NCI-H510A (cell line): ENCODE measurements at regions not wholly inside any gene's neighbourhood (a gene's known extent, or its start where the extent isn't known, plus 50 kb on each side); places are given as distances from the start of the nearest gene placed in this dataset.
"Not testable (repeated sequence)": the region's sequence is repeated elsewhere in the genome, so short reads cannot be mapped to it uniquely, and the experiment has no call there.

Source experiments
- DNase-seq: peaks from one replicate; lab custom pipeline; 2025; lab: John Stamatoyannopoulos, UW

DNA sequence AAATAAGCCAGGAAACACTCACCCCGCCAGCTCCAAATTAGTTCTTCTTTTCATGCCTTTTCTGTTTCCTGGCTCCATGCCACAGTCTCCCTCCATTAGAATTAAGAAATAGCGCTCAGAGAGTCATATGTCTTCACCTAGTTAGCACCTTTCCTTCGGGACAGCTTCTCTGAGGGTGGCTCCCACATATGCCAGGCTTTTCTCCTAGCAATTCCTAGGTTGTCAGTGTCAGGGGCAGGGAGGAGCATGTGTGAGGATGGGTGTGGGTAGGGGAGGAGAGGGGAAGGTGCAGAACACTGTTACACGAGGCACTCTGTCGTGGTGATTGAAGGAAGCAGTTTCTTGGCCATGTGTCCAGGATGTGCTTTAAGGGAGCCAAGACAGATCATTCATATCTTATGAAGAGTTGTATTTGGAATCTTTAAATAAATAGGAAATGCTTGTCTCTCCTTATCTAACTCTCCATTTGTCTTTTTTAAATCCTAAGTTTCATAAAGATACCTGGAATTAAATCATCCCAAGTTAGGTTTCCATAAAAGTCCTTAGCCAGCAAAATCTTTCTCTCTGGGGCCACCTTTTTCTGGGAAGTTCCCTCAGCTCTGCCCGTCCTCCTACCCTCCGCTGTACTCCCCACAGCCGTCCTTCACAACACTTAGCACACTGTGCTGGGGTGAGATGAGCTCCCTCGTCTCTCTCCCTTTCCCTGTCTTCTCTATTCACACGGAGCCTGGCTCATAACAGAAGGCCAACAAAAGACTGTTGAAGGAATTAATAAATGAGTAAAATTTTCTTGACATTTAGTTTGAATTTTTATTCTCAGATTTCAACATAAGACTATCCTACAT is 361.0 kb downstream of the CD83 start:
- DNase-seq: no peak

DNA sequence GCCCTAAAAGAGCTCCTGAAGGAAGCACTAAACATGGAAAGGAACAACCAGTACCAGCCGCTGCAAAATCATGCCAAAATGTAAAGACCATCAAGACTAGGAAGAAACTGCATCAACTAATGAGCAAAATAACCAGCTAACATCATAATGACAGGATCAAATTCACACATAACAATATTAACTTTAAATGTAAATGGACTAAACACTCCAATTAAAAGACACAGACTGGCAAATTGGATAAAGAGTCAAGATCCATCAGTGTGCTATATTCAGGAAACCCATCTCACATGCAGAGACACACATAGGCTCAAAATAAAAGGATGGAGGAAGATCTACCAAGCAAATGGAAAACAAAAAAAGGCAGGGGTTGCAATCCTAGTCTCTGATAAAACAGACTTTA is 364.4 kb downstream of the CD83 start:
- not testable (repeated sequence) for DNase-seq

DNA sequence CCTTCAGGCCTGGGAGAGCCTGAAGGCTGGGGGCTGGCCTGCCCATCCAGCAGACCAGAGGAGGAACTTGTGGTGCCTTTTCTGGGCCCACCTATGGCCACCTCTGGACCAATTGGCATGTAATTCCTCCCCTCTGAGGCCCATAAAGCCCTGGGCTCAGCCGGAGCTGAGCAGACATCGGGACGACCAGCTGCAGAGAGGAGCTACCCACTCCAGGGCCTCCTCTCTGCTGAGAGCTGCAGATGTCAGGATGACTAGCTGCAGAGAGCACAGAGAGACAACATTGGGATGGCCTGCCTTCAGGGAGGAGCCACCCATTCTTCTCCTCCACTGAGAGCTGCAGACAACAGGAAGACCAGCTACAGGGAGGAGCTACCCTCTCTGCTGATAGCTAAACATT is 370.1 kb downstream of the CD83 start:
- no peak for DNase-seq

DNA sequence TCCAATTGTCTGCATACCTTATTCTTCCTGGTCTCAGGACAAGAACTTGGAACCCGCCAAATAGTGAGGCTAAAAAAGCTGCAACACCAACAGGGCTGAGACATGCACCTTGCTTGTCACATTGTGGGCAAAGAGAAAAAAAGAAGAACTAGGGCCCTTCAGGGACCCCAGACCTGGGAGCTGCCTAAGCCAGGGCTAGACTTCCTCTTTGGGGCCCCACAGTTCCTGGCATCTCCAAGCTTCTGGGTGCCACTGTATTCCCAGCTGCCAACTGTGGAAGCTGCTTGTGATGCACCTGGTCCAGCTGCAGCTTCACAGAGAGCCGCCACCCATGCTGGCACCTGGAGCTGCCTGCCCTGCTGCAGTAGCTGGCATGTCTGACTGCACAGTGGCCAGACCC is 370.6 kb downstream of the CD83 start:
- no peak for DNase-seq

DNA sequence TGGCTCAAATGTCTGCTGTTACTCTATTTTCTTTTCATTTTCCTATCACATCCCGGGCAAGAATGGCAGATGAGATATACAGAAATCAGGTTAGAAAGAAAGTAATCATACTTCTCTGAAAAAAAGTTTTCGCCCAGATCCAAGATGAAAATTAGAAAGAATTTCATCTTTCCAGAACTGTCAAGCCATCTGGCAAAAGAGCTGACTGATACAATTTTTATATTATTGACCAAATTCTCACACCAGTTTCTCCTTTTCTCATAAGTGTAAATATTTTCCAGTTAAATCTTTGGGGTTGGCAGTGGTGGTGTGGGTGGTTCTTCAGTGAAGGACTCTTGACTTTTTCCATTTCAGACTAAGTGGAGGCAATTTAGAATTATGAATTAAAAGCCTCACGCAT is 371.9 kb downstream of the CD83 start:
- no peak for DNase-seq

DNA sequence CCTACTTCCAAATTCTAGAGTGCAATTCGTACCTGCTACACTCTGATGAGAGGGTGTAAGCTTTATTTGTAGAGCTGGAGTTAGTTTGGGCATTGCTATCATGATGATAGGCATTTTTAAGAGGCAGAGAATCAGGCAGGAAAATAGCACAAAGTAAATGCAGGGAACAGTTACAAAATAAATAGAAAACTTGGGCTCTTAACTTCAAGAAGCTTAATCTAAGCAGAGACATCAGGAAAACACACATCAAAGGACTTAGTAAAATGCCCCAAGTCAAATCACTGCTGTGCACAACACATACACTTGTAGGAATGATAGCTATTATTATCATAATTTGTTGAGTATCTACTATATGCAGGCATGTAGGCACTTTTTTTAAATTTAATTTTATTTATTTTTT is 381.2 kb downstream of the CD83 start:
- DNase-seq: no peak

DNA sequence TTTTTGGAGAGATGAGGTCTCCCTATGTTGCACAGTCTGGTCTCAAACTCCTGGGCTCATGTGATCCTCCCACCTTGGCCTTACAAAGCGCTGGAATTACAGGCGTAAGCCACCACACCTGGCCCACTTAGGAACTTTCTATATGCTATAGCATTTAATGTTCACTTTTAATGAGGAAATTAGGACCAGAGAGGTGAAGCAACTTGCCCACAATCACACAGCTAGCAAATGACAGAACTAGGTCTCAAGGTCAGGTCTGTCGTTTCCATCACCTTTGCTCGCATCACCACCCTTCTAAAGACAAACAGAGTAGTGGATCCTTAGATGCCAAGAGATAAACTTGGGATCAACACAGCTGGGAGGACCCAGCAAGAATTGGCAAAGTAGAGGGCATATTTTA is 381.7 kb downstream of the CD83 start:
- DNase-seq: no peak

DNA sequence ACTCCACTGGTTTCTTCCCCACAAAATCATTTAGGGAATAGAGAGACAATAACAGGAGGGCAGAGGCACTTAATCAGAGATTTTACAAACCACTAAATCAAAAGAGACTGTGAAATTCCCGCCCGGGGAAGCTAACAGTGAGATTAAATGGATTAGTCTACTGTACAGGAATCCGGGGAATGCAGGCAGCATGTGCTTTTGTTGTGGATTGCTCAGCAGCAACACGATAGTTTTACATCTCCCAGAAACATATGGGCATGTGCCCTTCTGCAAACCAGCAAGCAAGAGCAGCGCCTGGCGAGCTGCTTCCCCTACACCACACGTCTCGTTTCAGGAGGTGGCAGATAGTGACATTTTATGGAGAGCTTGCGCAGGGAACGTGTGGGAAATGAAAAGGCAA is 382.3 kb downstream of the CD83 start:
- DNase-seq: no peak

DNA sequence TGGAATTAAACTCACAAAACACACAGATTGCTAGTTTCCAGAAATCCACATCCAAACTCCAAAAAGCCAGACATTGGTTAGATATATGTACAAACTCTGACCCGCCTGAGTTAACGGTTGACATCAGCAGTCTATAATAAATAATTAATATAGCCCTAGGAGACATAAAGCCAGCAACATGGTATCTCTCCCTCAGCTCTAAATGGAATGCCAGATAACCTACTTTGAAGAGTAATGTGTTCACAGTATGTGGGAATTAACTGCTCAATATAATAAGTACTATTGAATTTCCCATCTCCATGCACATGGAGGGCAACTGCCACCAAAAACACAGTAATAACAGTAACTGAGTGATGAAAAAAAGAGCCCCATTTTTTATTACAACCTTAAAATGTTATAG is 383.2 kb downstream of the CD83 start:
- no peak for DNase-seq

DNA sequence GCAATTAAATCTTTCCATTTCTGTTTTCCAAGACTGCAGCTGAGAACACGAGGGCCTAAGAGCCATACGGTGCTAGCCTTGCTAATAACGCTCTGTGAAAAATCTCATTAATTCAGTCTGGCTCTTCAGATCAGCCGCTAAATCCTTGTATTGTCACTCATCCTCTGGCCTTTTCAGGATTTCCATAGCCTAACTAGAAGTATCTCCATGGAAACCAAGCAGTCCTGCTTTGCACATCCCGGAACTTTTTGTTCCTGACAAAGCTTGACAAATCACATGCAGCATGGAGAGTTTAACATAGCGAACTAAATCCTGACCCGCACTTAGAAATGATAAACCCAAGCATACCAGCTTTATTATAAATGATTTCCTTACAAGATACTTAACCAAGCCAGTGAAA is 383.7 kb downstream of the CD83 start:
- DNase-seq: no peak

DNA sequence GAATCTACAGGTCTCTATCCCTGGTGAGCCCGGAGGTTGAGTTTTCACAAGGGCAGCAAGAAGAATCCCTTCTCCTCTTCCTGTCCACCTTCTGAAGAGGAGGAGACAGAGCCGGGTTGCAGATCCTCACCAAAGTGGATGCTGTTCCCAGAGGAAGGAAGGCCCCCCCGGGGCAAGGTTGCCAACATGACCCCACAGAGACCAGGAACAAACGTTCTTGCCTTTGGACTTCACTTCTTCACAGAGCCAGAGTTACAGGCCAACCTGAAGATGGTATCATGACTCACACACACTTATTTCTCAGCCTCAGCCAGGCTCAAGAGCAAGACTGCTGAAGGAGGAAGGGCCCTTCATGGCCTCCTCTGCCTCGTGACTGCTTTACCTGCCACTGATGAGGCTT is 384.3 kb downstream of the CD83 start:
- DNase-seq: no peak

DNA sequence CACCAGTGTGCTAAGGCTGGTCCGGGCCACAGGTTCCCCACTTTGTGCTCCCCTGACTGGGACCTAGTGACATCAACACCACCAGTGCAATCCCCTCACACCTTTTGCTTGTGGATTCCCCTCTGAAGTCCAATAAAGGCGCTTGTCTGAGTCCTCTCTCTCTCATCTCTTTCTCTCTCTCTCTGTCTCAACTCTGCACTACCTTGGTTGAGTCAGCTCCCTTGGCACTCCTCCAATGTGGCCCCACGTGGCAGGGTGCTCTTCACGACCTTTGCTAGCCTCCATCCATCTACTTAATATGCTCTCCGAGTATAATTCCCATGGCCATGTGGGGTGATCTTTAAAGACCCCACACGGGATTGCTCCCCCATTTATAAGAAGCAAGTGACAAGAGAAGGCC is 385.0 kb downstream of the CD83 start:
- DNase-seq: no peak

DNA sequence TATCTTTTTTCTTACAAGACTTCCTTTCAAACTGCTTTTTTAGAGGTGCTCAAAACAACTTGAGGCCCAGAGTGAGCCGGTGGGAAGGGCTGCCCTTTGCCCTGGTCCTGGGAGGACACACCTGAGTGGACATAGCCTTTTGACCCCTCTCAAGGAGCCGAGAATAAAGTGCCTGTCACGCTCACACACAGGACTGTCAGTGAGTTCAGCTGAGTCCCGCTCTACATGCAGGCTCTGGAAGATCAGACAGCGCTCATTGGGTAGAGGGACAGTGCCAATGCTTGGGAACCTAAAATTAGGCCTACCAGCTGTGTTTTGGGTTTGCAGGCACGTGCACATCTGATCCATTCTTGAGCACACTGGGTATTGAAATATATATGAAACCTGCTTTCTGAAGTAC is 387.8 kb downstream of the CD83 start:
- no peak for DNase-seq

DNA sequence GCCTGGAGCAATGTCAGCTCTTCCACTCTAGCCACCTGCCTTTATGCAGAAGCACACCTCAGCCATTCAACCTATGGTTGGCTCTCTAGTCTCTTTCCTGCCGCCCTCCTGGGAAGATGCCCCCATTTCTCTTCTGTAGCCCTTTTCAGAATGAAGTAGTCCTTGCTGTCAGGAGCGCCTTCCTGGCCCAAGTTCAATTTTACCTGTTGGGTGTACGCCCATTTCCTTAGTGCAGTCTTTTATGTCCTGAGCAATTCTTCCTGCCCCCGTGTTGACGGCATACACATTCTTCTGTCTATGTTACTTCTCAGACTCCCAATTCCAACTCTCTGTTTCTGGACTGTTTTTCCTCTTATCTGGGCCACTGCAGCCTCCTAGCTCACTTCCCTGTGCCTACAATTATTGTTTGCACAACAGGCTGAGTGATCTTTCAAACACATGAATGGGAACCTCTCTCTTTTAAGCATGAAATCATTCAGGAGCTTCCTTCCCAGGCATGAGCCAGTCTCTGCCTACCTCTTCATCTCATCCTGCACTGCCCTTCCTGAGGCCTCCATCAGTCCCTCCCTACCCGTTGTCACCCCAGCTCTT is 389.2 kb downstream of the CD83 start:
- no peak for DNase-seq

DNA sequence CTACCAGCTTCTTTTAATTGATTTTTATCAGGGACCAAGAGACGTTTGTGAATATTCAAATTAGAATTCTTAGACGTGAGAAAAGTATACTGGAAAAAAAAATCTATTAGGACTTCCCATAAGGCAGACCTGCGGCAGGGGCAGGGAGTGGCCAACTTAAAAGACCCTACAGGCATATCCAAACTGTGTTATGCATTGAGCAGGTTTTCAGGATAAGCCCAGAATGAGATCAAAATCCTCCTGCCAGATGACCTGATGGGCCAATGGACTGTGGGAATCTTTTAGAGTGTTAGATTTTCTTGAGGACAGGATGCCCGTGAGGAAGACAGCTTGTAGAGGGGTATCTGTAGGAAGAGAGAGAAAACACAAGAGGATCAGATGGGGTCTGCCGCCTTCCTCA is 391.5 kb downstream of the CD83 start:
- no peak for DNase-seq

DNA sequence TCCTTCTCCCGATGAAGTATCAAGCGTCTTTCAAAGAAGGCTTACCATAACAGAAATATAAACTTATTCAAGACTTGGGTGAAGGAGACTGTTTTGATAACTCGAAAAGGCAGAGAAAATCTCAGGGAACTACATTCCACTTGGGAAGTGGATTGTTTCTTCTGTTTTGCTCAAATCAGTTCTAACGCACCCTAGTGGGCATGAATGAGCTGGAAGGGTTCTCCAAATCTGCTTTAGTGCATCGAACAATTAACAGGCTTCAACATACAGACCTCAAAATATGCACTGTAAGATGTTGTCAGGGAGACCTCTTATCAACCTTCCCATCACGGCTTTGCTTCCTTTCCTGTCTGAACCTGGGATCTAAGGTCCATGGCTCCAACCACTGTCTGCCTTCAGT is 392.5 kb downstream of the CD83 start:
- no peak for DNase-seq

DNA sequence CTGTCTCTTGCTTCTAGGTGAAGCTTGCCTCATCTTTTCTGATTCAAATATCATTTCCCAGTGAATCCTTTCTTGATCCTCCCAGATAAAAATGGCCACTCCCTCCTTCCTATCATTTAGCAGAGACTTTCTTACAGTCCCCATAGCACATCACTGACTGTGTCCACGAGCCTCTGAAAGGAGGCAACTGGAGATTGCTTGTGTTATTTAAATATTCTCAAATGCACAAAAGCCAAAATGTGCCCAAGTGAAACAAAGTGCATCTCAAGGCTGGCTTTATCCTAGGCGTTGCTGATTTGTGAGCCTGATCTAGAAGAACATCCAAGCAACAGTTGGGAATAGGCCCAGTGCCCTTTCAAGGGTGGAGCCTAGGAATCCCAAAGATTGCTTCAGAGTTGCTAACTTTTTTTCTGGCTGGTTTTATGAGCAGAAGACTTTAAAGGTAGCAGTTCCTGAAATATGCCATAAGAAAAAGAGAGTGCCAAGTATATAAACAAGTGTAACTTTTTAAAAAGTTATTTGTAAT is 393.6 kb downstream of the CD83 start:
- DNase-seq: no peak

DNA sequence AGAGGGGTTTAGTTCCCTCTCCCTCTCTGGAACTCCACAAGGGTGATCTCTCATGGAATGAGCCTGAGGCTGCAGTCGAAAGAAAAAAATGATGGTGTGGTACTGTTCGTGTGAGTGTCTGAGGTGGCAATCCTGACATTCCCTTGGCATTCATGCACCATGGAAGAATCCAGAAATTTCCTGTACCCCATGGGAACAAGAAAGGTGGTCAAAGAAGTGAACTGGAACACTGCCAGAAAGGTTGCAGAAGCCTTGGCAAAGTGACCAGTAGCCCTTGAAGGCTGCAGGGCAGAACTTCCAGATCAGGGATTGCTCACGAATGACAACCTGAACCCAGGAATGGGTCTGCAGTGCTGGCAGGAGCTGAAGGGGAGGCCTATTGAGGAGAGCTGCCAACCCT is 394.7 kb downstream of the CD83 start:
- no peak for DNase-seq

DNA sequence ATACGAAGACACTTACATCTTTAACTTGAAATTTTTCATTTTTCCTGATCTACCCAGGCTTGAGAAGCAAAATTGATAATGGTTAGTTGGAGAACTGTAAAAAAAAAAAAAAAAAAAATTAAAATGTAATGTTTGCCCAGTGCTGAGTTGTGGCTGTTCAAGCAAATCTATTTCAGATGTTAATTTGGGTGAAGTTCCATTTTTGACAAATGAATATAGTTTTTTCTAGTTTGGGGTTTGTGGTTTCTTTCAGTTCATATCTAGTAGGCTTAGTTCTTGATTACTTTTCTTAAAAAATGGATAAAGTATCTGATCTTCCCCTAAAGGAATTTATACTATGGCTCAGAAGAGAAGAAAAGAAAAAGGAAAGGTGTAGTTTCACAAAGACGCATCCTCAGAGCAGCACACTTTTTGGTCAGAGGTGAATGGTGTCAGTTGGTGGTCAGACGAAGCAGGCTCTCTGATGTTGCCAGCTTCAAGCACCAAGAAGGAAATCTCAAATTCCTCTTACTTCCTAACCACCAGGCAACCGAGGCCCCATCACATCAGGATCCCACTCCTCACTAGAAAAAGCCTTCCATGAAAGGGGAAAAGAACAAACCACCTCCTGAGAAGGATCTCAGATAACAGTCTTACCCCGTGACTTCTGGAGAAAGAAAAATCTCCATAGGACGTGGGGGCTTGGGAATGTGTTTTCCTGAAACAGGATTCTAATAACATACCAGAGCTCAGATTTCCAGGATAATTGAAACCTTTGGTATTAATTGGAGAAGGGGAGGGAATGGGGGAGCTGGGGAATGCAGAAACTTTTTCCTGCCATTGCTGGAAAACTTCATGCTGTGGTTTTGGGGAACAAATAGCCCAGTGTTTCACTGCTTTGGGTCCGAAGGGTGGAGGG is 396.2 kb downstream of the CD83 start:
- no peak for DNase-seq

DNA sequence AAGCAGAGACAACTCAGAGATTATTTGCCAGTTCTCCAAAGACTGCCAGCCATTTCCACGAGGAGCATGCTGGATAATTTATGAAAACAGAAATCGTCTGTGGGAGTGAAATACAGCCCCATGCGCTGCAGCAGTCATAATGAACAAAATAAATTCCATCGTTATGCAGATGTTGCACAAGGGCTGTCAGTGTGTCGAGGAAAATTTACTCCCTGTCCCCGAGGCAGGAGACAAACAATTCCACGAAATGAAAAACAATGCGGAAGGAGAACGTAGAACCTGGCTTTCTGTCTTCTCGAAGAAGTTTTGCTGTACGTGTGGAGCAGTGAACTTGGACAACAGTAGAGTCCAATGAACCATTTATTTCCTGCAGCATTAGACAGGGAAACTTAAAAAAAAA is 399.4 kb downstream of the CD83 start:
- DNase-seq: no peak

DNA sequence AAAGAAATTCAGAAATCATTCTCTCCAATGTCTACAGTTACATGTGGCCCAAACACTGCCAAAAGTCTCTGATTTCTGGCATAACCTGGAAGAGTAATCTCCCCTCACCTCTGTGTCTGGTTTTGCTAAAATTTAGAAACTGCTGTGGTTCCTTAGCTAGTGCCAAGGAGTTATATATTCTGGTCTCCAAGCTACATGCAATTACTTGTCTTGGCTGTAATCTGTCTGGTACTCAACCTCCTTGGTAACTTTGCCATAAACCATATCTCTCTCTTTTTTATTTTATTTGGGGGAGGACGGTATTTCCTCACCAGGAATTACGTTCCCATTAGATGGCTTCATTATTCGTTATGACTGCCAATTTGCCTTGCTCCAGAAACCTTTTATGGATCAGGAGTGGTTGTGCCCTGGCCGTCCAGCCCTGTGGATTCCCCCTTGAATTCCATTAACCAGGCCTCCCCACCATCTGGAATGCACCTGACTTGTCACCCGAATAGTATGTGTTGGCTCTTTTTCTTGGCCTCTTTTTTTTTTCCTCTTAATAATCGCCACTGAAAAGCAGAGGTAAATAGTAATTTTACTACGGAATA is 400.0 kb downstream of the CD83 start:
- no peak for DNase-seq

DNA sequence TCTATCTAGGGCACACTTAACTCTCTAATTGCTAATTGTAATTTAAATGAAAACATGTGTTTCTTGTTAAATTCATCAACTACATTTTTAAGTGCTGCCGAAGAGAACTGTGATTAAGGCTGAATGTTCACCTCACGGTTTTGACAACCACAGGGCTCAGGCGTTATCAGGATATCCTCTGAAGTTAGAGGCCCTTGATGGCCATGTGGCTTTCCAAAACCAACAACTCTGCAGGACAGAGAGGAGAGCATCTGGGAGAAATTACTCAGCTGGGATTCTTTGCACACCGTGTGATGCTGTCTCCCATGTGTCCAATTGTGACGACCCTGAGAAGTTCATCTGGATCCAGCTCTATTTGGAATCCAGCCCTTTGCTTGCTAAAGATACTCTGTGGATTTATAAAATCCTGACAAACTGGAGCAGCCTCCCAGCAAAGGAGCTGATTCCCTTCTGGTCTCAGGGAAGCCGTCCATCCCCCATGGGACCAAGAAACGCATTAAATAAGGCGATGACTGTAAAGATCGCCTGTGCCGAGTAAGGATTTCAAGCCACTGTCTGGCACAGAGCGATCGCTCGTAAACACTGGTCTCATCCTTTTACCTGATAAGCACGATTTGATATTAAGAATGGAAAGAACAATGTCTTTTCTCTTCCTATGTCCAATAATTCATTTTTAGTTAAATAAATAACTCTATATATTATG is 401.1 kb downstream of the CD83 start:
- no peak for DNase-seq
